ENCODE measurements at regions not wholly inside any gene's neighbourhood (a gene's known extent, or its start where the extent isn't known, plus 50 kb on each side); places are given as distances from the start of the nearest gene placed in this dataset.
"Not testable (repeated sequence)": the region's sequence is repeated elsewhere in the genome, so short reads cannot be mapped to it uniquely, and the experiment has no call there.

GRCh38 chr5:90050103-90050502 lies 359.5 kb downstream of the CETN3 start:
- intact Hi-C loops (cut with DNase I), result no loop called here
- WGBS (ENCODE audit: insufficient coverage, low coverage, low lambda C conversion rate, missing lambda C conversion rate), result 68% methylated on average over 2 of the region's 2 CpGs
- Histone ChIP-seq H3K4me3 (no peak overlapping the region), H3K4me1 (no peaks in the 10 kb centered on the region), H3K36me3 (no peaks in the 10 kb centered on the region), H3K27ac (no peak overlapping the region), H3K9me3 (no peaks in the 10 kb centered on the region), H3K27me3 (no peaks in the 10 kb centered on the region)
- ATAC-seq (no peak), DNase-seq (no peak)
- no peak for TF ChIP-seq POLR2A (IDR thresholded peaks at IDR 0.05)
- no peak for TF ChIP-seq CTCF (IDR thresholded peaks at IDR 0.05)

- Histone ChIP-seq H3K4me3 (no peak overlapping the region), H3K27ac (no peak overlapping the region), H3K36me3 (no peaks in the 10 kb centered on the region), H3K9me3 (no peaks in the 10 kb centered on the region), H3K4me1 (no peaks in the 10 kb centered on the region), H3K27me3 (no peaks in the 10 kb centered on the region)
- DNase-seq (no peak), ATAC-seq (no peak)
- WGBS (ENCODE audit: insufficient coverage, low coverage, low lambda C conversion rate, missing lambda C conversion rate), result 32% methylated on average over 5 of the region's 5 CpGs
- intact Hi-C loops (cut with DNase I), result no loop called here
- TF ChIP-seq CTCF (IDR thresholded peaks at IDR 0.05) (no peak), POLR2A (IDR thresholded peaks at IDR 0.05) (no peak)
Measured at GRCh38 chr5:90047113-90047512, 362.4 kb downstream of the CETN3 start.

GRCh38 chr5:90040082-90040481 lies 369.5 kb downstream of the CETN3 start:
- 82% methylated on average over 3 of the region's 4 CpGs for WGBS (ENCODE audit: insufficient coverage, low coverage, low lambda C conversion rate, missing lambda C conversion rate)

GRCh38 chr5:90037646-90038045 lies 371.9 kb downstream of the CETN3 start:
- no peak for ATAC-seq
- Histone ChIP-seq H3K36me3 (no peaks in the 10 kb centered on the region), H3K4me3 (no peak overlapping the region), H3K27ac (no peak overlapping the region), H3K27me3 (no peaks in the 10 kb centered on the region), H3K9me3 (no peaks in the 10 kb centered on the region), H3K4me1 (no peaks in the 10 kb centered on the region)
- DNase-seq, result no peak
- intact Hi-C loops (cut with DNase I), result no loop called here
- WGBS (ENCODE audit: insufficient coverage, low coverage, low lambda C conversion rate, missing lambda C conversion rate), result 47% methylated on average over 4 of the region's 4 CpGs
- TF ChIP-seq CTCF (IDR thresholded peaks at IDR 0.05) (no peak), POLR2A (IDR thresholded peaks at IDR 0.05) (no peak)

More at GRCh38 chr5:90040082-90040481, 369.5 kb downstream of the CETN3 start:
- intact Hi-C loops (cut with DNase I); H3K4me3 ChIP-seq; H3K27ac ChIP-seq; H3K4me1 ChIP-seq; DNase-seq; H3K9me3 ChIP-seq; ATAC-seq; H3K36me3 ChIP-seq; H3K27me3 ChIP-seq: not testable (repeated sequence)

- Histone ChIP-seq H3K4me3 (no peak overlapping the region), H3K9me3 (no peaks in the 10 kb centered on the region), H3K4me1 (no peaks in the 10 kb centered on the region), H3K27ac (no peak overlapping the region), H3K36me3 (no peaks in the 10 kb centered on the region), H3K27me3 (no peaks in the 10 kb centered on the region)
- intact Hi-C loops (cut with DNase I), result no loop called here
- no peak for DNase-seq
- TF ChIP-seq POLR2A (IDR thresholded peaks at IDR 0.05) (no peak), CTCF (IDR thresholded peaks at IDR 0.05) (no peak)
- no peak for ATAC-seq
Measured at GRCh38 chr5:90022711-90023053, 386.9 kb downstream of the CETN3 start.
